H1 (cell line): ENCODE measurements at regions not wholly inside any gene's neighbourhood (a gene's known extent, or its start where the extent isn't known, plus 50 kb on each side); places are given as distances from the start of the nearest gene placed in this dataset.

Experiments used
- FOSL1 ChIP-seq: IDR thresholded peaks from 2 replicates; pipeline ENCODE4 v1.6.1; 2011; ENCODE audit warnings: mild to moderate bottlenecking, low read depth, low read length, moderate library complexity; ENCODE audit not compliant: insufficient read depth
- TEAD4 ChIP-seq: IDR thresholded peaks from 2 replicates; pipeline ENCODE4 v1.6.1; 2012; ENCODE audit warnings: low read depth, low read length, inconsistent platforms, mixed read lengths

- no peak for TF ChIP-seq TEAD4
- TF ChIP-seq FOSL1, result no peak
Measured at GRCh38 chr13:87893186-87893585, 222.0 kb downstream of the SLITRK5 start (continued).
